GM13977 (cell line): ENCODE measurements at regions not wholly inside any gene's neighbourhood (a gene's known extent, or its start where the extent isn't known, plus 50 kb on each side); places are given as distances from the start of the nearest gene placed in this dataset.

ENCODE experiments used
- DNase-seq: peaks from one replicate; pipeline ENCODE4 v3.0.0; 2012; ENCODE audit warnings: low spot score
- CTCF ChIP-seq: IDR thresholded peaks from 2 replicates; pipeline ENCODE4 v1.5.1; 2012; ENCODE audit warnings: mild to moderate bottlenecking, control low read depth; ENCODE audit not compliant: insufficient read depth; ENCODE audit errors: extremely low read depth, missing control alignments
- in situ Hi-C: fragments of 300-500 bp; cut with MboI; formaldehyde crosslinking; loops from one replicate; pipeline ENCODE4 v1.12.0; 2022; ENCODE audit warnings: low sequenced_read_pairs, low pct_unique_long_range_greater_than_20kb, mixed read lengths, inconsistent platforms; ENCODE audit not compliant: unreplicated experiment

DNA sequence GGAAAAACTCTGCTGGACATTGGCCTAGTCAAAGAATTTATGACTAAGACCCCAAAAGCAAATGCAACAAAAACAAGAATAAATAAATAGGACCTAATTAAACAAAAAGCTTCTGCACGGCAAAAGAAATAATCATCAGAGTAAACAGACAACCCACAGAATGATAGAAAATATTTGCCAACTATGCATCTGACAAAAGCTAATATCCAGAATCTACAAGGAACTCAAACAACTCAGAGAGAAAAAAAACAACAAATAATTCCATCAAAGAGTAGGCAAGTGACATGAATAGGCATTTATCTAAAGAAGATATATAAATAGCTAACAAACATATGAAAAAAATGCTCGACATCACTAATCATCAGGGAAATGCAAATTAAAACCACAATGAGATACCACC, 91.2 kb upstream of the PALMD start:
- in situ Hi-C loops = no loop called here
- TF ChIP-seq CTCF = no peak
- DNase-seq = no peak

DNA sequence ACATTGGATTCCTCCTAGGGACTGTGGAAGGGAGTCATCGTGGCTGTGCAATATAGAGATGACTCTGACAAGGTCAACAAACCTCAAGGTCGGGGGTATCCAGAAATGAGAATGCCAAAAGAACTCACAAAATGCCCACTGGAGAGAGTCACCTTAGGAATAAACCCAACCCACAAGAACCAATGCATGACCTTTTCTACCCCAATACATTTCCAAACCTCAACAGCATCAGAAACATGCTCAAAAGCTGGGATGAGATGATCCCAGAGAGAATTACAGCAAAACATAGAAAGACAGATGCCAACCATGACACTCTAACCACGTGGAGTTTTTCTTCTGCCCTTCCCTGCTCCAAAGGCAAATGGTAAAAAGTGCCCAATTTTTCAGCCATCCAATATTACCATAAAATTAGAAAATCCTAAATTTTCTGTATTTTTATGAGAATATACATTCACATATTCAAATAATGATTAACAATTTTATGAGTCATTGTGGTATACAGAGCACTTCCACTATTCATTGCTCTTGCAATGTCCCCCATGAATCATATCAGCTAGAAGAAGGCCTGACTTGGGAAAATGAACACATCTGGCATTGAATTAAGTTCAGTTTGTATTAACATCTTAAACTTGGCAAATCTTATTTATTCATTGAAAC, 88.2 kb upstream of the PALMD start:
- DNase-seq = no peak
- in situ Hi-C loops = no loop called here
- TF ChIP-seq CTCF = no peak

DNA sequence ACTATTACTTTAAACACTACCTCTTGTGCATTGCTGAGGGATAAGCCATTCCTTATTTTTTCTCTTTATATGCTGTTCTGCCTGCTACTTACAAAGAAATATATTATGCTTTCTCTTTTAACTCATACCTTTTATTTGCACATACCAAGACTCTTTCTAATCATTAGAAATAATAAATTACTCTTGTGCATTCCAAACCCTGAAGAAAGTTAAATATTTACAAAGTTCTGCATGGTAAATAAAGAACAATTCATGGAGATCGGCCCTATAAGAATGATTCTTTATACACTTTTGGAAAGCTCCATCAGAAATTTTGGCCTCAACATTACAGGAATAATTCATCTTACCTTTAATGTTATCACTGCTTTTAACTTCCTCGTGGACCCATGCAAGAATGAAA, 86.7 kb upstream of the PALMD start:
- no peak for TF ChIP-seq CTCF

GRCh38 chr1:99560207-99561040, 85.5 kb upstream of the PALMD start:
- DNase-seq = no peak
- in situ Hi-C loops = no loop called here
- TF ChIP-seq CTCF = no peak

More for the DNA sequence above, 86.7 kb upstream of the PALMD start:
- no peak for DNase-seq
- in situ Hi-C loops = no loop called here

DNA sequence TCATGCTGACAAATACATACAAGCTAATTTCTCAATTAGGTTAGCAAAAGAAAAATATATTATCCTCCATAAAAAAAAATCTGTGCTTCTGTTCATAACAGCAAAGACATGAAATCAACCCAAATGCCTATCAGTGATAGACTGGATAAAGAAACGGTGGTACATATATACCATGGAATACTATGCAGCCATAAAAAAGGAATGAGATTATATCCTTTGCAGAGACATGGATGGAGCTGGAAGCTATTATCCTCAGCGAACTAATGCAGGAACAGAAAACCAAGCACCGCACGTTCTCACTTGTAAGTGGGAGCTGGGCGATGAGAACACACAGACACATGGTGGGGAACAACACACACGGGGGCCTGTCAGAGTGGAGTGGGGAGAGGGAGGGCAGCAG, 84.0 kb upstream of the PALMD start:
- in situ Hi-C loops = no loop called here
- no peak for DNase-seq
- no peak for TF ChIP-seq CTCF

GRCh38 chr1:99565606-99566289, 80.2 kb upstream of the PALMD start:
- DNase-seq = no peak
- no peak for TF ChIP-seq CTCF
- in situ Hi-C loops = no loop called here
